ENCODE measurements at regions not wholly inside any gene's neighbourhood (a gene's known extent, or its start where the extent isn't known, plus 50 kb on each side); places are given as distances from the start of the nearest gene placed in this dataset.
A peak's percentile ranks its signal among the peaks of the same experiment; 100 is the strongest.

DNA sequence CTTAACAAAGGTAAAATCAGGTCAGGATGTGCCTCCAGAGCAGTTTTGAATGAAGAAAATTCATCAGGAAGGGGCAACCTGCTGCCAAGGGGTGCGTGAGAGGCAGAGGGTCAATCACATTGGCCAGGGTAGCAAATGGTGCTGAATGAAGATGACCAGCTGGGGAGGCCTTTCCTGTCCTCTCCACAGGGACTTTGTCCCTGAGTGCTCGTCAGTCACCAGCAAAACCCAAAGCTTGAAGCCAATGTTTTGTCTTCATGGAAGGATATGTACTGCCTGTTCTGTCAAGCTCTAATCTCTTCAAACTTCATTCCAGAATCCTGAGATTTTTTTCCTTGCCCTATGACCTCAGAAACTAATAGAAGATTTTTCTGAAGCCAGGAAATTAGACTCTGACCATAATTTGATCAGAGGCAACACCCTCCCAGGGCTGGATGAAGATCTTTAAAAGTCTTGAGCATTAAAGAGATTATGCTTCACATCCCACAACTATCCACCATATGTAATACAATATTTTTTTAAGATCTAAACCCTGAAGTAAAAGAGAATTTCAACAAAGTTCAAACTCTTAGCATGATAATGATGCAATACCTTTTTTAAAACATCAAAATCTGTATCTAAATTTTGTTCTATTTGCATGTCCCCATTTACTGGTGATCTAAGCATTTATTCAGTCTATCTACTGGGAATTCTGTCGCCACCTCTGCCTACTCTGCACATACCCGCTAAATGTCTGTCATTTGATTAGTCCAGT is 243.0 kb downstream of the SNX13 start:
- no peak overlapping the region for H3K4me3 ChIP-seq
- H3K36me3 ChIP-seq, result no peaks in the 10 kb centered on the region
- no peak overlapping the region for H3K27ac ChIP-seq
- no peaks in the 10 kb centered on the region for H3K27me3 ChIP-seq
- no peaks in the 10 kb centered on the region for H3K4me1 ChIP-seq
- peaks cover 17 to 23% of the 10 kb centered on the region in 2 donors for H3K9me3 ChIP-seq
- intact Hi-C loops (cut with DNase I), result no loop called here
- TF ChIP-seq, protein P1, sequence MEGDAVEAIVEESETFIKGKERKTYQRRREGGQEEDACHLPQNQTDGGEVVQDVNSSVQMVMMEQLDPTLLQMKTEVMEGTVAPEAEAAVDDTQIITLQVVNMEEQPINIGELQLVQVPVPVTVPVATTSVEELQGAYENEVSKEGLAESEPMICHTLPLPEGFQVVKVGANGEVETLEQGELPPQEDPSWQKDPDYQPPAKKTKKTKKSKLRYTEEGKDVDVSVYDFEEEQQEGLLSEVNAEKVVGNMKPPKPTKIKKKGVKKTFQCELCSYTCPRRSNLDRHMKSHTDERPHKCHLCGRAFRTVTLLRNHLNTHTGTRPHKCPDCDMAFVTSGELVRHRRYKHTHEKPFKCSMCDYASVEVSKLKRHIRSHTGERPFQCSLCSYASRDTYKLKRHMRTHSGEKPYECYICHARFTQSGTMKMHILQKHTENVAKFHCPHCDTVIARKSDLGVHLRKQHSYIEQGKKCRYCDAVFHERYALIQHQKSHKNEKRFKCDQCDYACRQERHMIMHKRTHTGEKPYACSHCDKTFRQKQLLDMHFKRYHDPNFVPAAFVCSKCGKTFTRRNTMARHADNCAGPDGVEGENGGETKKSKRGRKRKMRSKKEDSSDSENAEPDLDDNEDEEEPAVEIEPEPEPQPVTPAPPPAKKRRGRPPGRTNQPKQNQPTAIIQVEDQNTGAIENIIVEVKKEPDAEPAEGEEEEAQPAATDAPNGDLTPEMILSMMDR (IDR thresholded peaks at IDR 0.05), result no peak
- no peak for DNase-seq (ENCODE audit: low spot score in 2 of 2)

DNA sequence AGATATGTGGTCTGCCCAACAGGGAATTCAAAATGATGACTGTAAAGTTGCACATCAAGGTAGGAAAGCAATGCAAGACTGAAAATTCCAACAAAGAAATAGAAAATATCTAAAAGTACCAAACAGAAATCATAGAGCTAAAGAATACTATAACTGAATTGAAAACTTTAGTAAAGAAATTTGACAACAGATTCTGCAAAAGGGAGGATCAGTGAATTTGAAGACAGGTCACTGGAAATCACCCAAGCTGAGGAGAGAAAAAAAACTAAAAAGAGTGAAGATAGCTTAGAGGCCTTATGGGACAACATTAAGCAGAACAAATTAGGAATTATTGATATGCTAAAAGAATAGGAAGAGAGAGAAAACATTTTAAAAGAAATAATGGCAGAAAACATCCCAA is 240.6 kb downstream of the SNX13 start:
- Histone ChIP-seq H3K27me3 (no peaks in the 10 kb centered on the region), H3K36me3 (no peaks in the 10 kb centered on the region), H3K4me1 (no peaks in the 10 kb centered on the region), H3K27ac (no peak overlapping the region), H3K4me3 (no peak overlapping the region), H3K9me3 (peaks cover 17 to 23% of the 10 kb centered on the region in 2 donors)
- TF ChIP-seq, protein P1 (IDR thresholded peaks at IDR 0.05), result no peak
- intact Hi-C loops (cut with DNase I), result no loop called here
- DNase-seq (ENCODE audit: low spot score in 2 of 2), result no peak

DNA sequence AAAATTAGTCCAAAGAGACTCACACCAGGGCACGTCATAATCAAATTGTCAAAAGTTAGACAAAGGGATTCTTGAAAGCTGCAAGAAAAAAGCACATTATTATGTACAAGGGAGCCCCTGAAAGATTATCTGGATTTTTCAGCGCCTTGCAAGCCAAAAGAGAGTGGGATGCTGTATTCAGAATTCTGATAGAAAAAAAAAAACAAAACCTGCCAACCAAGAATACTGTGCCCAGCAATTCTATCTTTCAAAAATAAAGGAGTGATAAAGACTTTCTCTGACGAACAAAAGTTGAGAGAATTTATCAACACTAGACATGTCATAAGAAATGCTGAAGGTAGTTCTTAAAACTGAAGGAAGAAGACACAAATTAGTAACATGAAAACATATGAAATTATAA is 240.2 kb downstream of the SNX13 start:
- Histone ChIP-seq H3K36me3 (no peaks in the 10 kb centered on the region), H3K27me3 (no peaks in the 10 kb centered on the region), H3K4me1 (no peaks in the 10 kb centered on the region), H3K4me3 (no peak overlapping the region), H3K9me3 (peaks cover 17 to 23% of the 10 kb centered on the region in 2 donors), H3K27ac (no peak overlapping the region)
- TF ChIP-seq, protein P1 (IDR thresholded peaks at IDR 0.05), result no peak
- intact Hi-C loops (cut with DNase I), result no loop called here
- no peak for DNase-seq (ENCODE audit: low spot score in 2 of 2)

DNA sequence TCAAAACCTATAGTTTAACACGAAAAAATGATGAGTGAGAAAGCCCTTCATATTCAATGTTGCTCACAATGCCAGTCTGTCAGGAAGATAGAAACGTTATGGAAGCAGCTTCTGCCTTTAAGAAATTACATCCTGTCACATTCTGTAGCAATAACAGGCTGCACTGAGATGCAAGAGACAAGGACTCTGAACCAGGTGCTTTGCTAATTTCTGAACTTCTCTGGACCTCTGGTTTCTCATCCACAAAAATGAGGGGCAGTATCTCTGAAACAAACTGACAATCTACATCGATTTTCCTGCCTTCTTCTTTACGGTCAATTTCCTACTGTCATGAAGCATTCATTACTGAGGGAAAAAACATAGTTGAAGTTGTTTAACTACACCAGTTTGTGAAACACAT is 234.0 kb downstream of the SNX13 start:
- no peaks in the 10 kb centered on the region for H3K4me1 ChIP-seq
- no peak for DNase-seq (ENCODE audit: low spot score in 2 of 2)
- no peak overlapping the region for H3K4me3 ChIP-seq
- no peaks in the 10 kb centered on the region for H3K36me3 ChIP-seq
- TF ChIP-seq, protein P1 (IDR thresholded peaks at IDR 0.05), result no peak
- H3K27ac ChIP-seq, result no peak overlapping the region
- H3K27me3 ChIP-seq, result no peaks in the 10 kb centered on the region
- no peaks in the 10 kb centered on the region for H3K9me3 ChIP-seq
- intact Hi-C loops (cut with DNase I), result no loop called here

DNA sequence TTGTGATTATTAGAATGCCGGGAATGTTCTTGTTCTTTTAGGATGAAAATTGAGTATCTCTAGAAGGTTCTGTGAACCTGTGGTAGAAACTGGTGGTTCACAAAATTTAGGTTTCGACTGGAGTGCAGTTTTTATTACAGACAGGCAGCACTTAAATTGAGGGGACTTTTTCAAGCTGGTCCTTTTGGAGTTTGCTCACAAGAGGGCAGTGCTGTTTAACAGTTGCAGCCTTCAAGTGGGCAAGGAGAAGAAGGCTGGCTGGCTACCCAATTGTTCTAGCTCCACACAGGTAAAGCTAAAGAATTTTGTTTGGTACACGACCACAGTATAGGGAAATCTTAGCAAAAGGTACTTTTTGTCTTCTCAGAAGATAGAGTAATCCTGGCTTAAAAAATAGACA is 233.6 kb downstream of the SNX13 start:
- no peaks in the 10 kb centered on the region for H3K36me3 ChIP-seq
- intact Hi-C loops (cut with DNase I), result no loop called here
- no peak for DNase-seq (ENCODE audit: low spot score in 2 of 2)
- no peaks in the 10 kb centered on the region for H3K9me3 ChIP-seq
- H3K4me3 ChIP-seq, result no peak overlapping the region
- no peaks in the 10 kb centered on the region for H3K27me3 ChIP-seq
- TF ChIP-seq, protein P1 (IDR thresholded peaks at IDR 0.05), result peak; percentile 36 to 68 (median 40)
- no peaks in the 10 kb centered on the region for H3K4me1 ChIP-seq
- H3K27ac ChIP-seq, result no peak overlapping the region

Data from ascending aorta (tissue), 2 donors.